A673 (cell line): ENCODE measurements at regions not wholly inside any gene's neighbourhood (a gene's known extent, or its start where the extent isn't known, plus 50 kb on each side); places are given as distances from the start of the nearest gene placed in this dataset.

Experiments used
- BruUV-seq: library from RNA; stranded (reverse); fragments of 400-500 nt; replicated peaks from 2 replicates; lab custom pipeline; 2021; lab: Mats Ljungman, UMichigan
- CTCF ChIA-PET: fragments of 300-600 bp; sonication (Branson Sonifier 250); formaldehyde crosslinking; loops from one replicate; lab custom pipeline; 2022; ENCODE audit warnings: antibody characterized with exemption; lab: Charles Lee
- POLR2A ChIA-PET: fragments of 300-600 bp; sonication (Branson Sonifier 250); formaldehyde crosslinking; loops from one replicate; lab custom pipeline; 2022; ENCODE audit warnings: antibody characterized with exemption; ENCODE audit not compliant: low non-redundant PET; lab: Charles Lee
- DNase-seq: peaks from one replicate; pipeline ENCODE4 v3.0.0-alpha.2; 2015; ENCODE audit warnings: low spot score
- H3K27ac ChIP-seq: fragments of 200-600 bp; sonication (generic); 2 replicates; pipeline ENCODE4 v1.5.1; 2016; ENCODE audit warnings: mixed run types, low read depth, mild to moderate bottlenecking, mixed read lengths, antibody characterized with exemption, low read length; ENCODE audit not compliant: poor library complexity, severe bottlenecking
- H3K27me3 ChIP-seq: fragments of 200-600 bp; sonication (generic); replicated peaks from 2 replicates; pipeline ENCODE4 v1.6.1; 2017; ENCODE audit warnings: mixed run types, low read depth, mild to moderate bottlenecking, mixed read lengths, antibody characterized with exemption, low read length; ENCODE audit not compliant: insufficient read depth, poor library complexity
- H3K36me3 ChIP-seq: fragments of 200-600 bp; sonication (generic); 2 replicates; pipeline ENCODE4 v1.6.1; 2016; ENCODE audit warnings: mixed run types, mild to moderate bottlenecking, mixed read lengths, antibody characterized with exemption, low read length; ENCODE audit not compliant: insufficient read depth, poor library complexity, severe bottlenecking
- H3K4me1 ChIP-seq: fragments of 200-600 bp; sonication (generic); 2 replicates; pipeline ENCODE4 v1.6.1; 2017; ENCODE audit warnings: mixed run types, mild to moderate bottlenecking, mixed read lengths, antibody characterized with exemption, low read length; ENCODE audit not compliant: insufficient read depth, poor library complexity, severe bottlenecking
- H3K4me3 ChIP-seq: fragments of 200-600 bp; sonication (generic); 2 replicates; pipeline ENCODE4 v1.5.1; 2016; ENCODE audit warnings: low read depth, mixed run types, mild to moderate bottlenecking, mixed read lengths, low read length; ENCODE audit not compliant: poor library complexity, severe bottlenecking
- H3K9me3 ChIP-seq: fragments of 200-600 bp; sonication (generic); 2 replicates; pipeline ENCODE4 v1.6.1; 2016; ENCODE audit warnings: mixed run types, low read depth, mild to moderate bottlenecking, mixed read lengths, antibody characterized with exemption, low read length; ENCODE audit not compliant: poor library complexity, severe bottlenecking
- CTCF ChIP-seq: fragments of 300-800, 200-600 bp; sonication (generic); conservative IDR thresholded peaks from 2 replicates; pipeline ENCODE4 v1.5.1; 2017; ENCODE audit warnings: low read depth, mild to moderate bottlenecking, antibody characterized with exemption, low read length, moderate library complexity, mixed read lengths
- EZH2 ChIP-seq: fragments of 200-600 bp; sonication (generic); IDR thresholded peaks from 2 replicates; pipeline ENCODE4 v1.6.1; 2017; ENCODE audit warnings: borderline replicate concordance, low read depth, mild to moderate bottlenecking, mixed read lengths, antibody characterized with exemption, low read length; ENCODE audit not compliant: poor library complexity, severe bottlenecking
- intact Hi-C: fragments of 100-400 bp; cut with micrococcal nuclease; formaldehyde crosslinking; loops from one replicate; pipeline ENCODE4 v1.10.0; 2022; ENCODE audit not compliant: unreplicated experiment

DNA sequence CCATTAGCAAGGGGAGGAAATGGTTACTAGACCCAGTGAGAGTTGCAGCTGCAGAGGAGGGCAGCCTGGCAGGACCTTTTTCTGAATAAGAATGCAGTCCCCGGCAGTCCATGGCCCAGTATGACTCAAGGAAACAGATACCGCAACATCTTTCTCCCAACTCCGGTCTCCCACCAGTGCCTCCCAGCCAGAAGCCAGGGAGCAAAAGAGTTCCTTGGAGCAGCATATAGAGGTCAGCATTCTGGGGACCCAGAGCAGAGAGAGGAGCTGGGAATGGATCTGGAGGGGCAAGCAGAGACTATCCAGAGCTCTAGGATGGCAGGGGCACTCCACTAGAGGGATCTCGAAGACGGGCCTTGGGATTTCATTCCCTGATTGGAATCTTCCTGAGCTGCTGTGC is 339.2 kb upstream of the AADAT start:
- no TSS peak for BruUV-seq
- no peaks in the 10 kb centered on the region for H3K4me1 ChIP-seq
- H3K4me3 ChIP-seq, result no peak overlapping the region
- intact Hi-C loops, result no loop called here
- TF ChIP-seq EZH2, result no peak
- TF ChIP-seq CTCF, result no peak
- no peak for DNase-seq
- CTCF ChIA-PET, result no interaction called here
- no peaks in the 10 kb centered on the region for H3K9me3 ChIP-seq
- H3K27ac ChIP-seq, result no peak overlapping the region
- POLR2A ChIA-PET, result no interaction called here
- no peaks in the 10 kb centered on the region for H3K27me3 ChIP-seq
- H3K36me3 ChIP-seq, result no peaks in the 10 kb centered on the region

GRCh38 chr4:170425521-170426143 is 335.9 kb upstream of the AADAT start:
- no peak for DNase-seq
- no peak overlapping the region for H3K27ac ChIP-seq
- no TSS peak for BruUV-seq
- H3K4me1 ChIP-seq, result no peaks in the 10 kb centered on the region
- CTCF ChIA-PET, result no interaction called here
- intact Hi-C loops, result no loop called here
- no peaks in the 10 kb centered on the region for H3K36me3 ChIP-seq
- no peak overlapping the region for H3K4me3 ChIP-seq
- POLR2A ChIA-PET, result no interaction called here
- H3K27me3 ChIP-seq, result no peaks in the 10 kb centered on the region
- no peaks in the 10 kb centered on the region for H3K9me3 ChIP-seq
- TF ChIP-seq CTCF (no peak), EZH2 (no peak)

DNA sequence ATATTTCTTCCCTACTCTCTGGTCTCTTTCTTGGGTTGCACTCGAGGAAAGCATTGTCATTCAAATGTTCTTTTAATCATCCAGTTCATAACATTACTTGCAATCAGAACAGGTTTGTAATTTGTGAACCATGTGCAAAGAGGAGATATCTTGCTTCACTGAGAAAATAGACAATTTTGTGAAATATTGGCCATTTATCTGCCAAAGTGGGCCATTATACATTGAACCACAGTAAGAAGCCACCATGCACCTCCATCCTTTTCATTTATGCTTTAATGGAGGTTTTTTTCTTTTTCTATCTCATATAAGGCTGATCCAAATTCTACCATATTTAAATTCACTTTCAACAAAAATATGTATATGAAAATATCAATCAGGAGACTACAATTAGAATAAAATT is 335.3 kb upstream of the AADAT start:
- H3K36me3 ChIP-seq, result no peaks in the 10 kb centered on the region
- H3K4me1 ChIP-seq, result no peaks in the 10 kb centered on the region
- ChIA-PET POLR2A (no interaction called here), CTCF (no interaction called here)
- no peak overlapping the region for H3K4me3 ChIP-seq
- intact Hi-C loops, result no loop called here
- TF ChIP-seq EZH2, result no peak
- TF ChIP-seq CTCF, result no peak
- no peaks in the 10 kb centered on the region for H3K27me3 ChIP-seq
- no TSS peak for BruUV-seq
- no peaks in the 10 kb centered on the region for H3K9me3 ChIP-seq
- H3K27ac ChIP-seq, result no peak overlapping the region
- DNase-seq, result no peak
